H9 (cell line): ENCODE measurements at regions not wholly inside any gene's neighbourhood (a gene's known extent, or its start where the extent isn't known, plus 50 kb on each side); places are given as distances from the start of the nearest gene placed in this dataset.

ENCODE experiments used
- DNase-seq: peaks from one replicate; pipeline ENCODE4 v3.0.0-alpha.2; 2017
- H2AFZ ChIP-seq: one replicate; pipeline ENCODE4 v1.6.1; 2013; ENCODE audit warnings: mild to moderate bottlenecking, low read length, control low read depth, moderate library complexity
- H2AK5ac ChIP-seq: 2 replicates; pipeline ENCODE4 v1.6.1; 2013; ENCODE audit warnings: low read length, control low read depth, mixed read lengths; ENCODE audit not compliant: insufficient read length
- H2BK120ac ChIP-seq: one replicate; pipeline ENCODE4 v1.6.1; 2013; ENCODE audit warnings: low read depth, mild to moderate bottlenecking, low read length, control low read depth, inconsistent platforms; ENCODE audit not compliant: poor library complexity, severe bottlenecking
- H2BK12ac ChIP-seq: 2 replicates; pipeline ENCODE4 v1.6.1; 2013; ENCODE audit warnings: low read length, control low read depth, mixed read lengths, low read depth; ENCODE audit not compliant: insufficient read length
- H2BK15ac ChIP-seq: 2 replicates; pipeline ENCODE4 v1.6.1; 2013; ENCODE audit warnings: low read depth, low read length, control low read depth
- H2BK20ac ChIP-seq: one replicate; pipeline ENCODE4 v1.6.1; 2013; ENCODE audit warnings: low read depth, mild to moderate bottlenecking, low read length, control low read depth, inconsistent platforms; ENCODE audit not compliant: poor library complexity, severe bottlenecking
- H2BK5ac ChIP-seq: 2 replicates; pipeline ENCODE4 v1.6.1; 2013; ENCODE audit warnings: low read length, control low read depth, mixed read lengths; ENCODE audit not compliant: insufficient read length
- H3K14ac ChIP-seq: 2 replicates; pipeline ENCODE4 v1.6.1; 2013; ENCODE audit warnings: low read length, control low read depth; ENCODE audit not compliant: insufficient read depth
- H3K18ac ChIP-seq: 2 replicates; pipeline ENCODE4 v1.6.1; 2013; ENCODE audit warnings: low read depth, mild to moderate bottlenecking, mixed read lengths, low read length, control low read depth; ENCODE audit not compliant: insufficient read length
- H3K23ac ChIP-seq: 2 replicates; pipeline ENCODE4 v1.6.1; 2013; ENCODE audit warnings: low read length, control low read depth, mixed read lengths, low read depth; ENCODE audit not compliant: insufficient read length
- H3K23me2 ChIP-seq: 2 replicates; pipeline ENCODE4 v1.6.1; 2013; ENCODE audit warnings: low read depth, mild to moderate bottlenecking, mixed read lengths, low read length, control low read depth; ENCODE audit not compliant: insufficient read length, poor library complexity, severe bottlenecking
- H3K27ac ChIP-seq: 2 replicates; pipeline ENCODE4 v1.5.1; 2013; ENCODE audit warnings: low read length, control low read depth, mixed read lengths, low read depth; ENCODE audit not compliant: insufficient read length
- H3K27me3 ChIP-seq: 2 replicates; pipeline ENCODE4 v1.6.1; 2013; ENCODE audit warnings: low read length, control low read depth, inconsistent platforms; ENCODE audit not compliant: insufficient read depth
- H3K4ac ChIP-seq: 2 replicates; pipeline ENCODE4 v1.6.1; 2013; ENCODE audit warnings: low read depth, mild to moderate bottlenecking, control low read depth, inconsistent platforms, low read length, moderate library complexity
- H3K4me1 ChIP-seq: 2 replicates; pipeline ENCODE4 v1.6.1; 2013; ENCODE audit warnings: low read length, control low read depth, inconsistent platforms; ENCODE audit not compliant: insufficient read depth
- H3K4me2 ChIP-seq: 2 replicates; pipeline ENCODE4 v1.6.1; 2013; ENCODE audit warnings: low read length, control low read depth, mixed read lengths; ENCODE audit not compliant: insufficient read length, insufficient read depth
- H3K56ac ChIP-seq: 2 replicates; pipeline ENCODE4 v1.6.1; 2013; ENCODE audit warnings: low read depth, mild to moderate bottlenecking, mixed read lengths, low read length, control low read depth; ENCODE audit not compliant: insufficient read length
- H3K79me1 ChIP-seq: 2 replicates; pipeline ENCODE4 v1.6.1; 2013; ENCODE audit warnings: low read depth, mild to moderate bottlenecking, moderate library complexity, low read length, control low read depth, inconsistent platforms; ENCODE audit not compliant: insufficient read depth, poor library complexity, severe bottlenecking
- H3K79me2 ChIP-seq: 2 replicates; pipeline ENCODE4 v1.6.1; 2013; ENCODE audit warnings: low read length, control low read depth, inconsistent platforms; ENCODE audit not compliant: insufficient read depth
- H3K9ac ChIP-seq: 2 replicates; pipeline ENCODE4 v1.6.1; 2013; ENCODE audit warnings: low read length, control low read depth, mixed read lengths; ENCODE audit not compliant: insufficient read length; ENCODE audit errors: extremely low read depth
- H3K9me3 ChIP-seq: one replicate; pipeline ENCODE4 v1.6.1; 2013; ENCODE audit warnings: low read depth, low read length, inconsistent platforms; ENCODE audit not compliant: control insufficient read depth
- H3T11ph ChIP-seq: one replicate; pipeline ENCODE4 v1.6.1; 2013; ENCODE audit warnings: mild to moderate bottlenecking, low read length, control low read depth, inconsistent platforms
- H4K20me1 ChIP-seq: one replicate; pipeline ENCODE4 v1.6.1; 2013; ENCODE audit not compliant: control insufficient read depth, insufficient read length, insufficient read depth
- H4K5ac ChIP-seq: 2 replicates; pipeline ENCODE4 v1.6.1; 2013; ENCODE audit warnings: low read depth, mild to moderate bottlenecking, mixed read lengths, low read length, control low read depth; ENCODE audit not compliant: insufficient read length
- H4K8ac ChIP-seq: replicated peaks from 2 replicates; pipeline ENCODE4 v1.6.1; 2013; ENCODE audit warnings: low read length, control low read depth, mixed read lengths, low read depth; ENCODE audit not compliant: insufficient read length
- H4K91ac ChIP-seq: 2 replicates; pipeline ENCODE4 v1.6.1; 2013; ENCODE audit warnings: low read depth, mild to moderate bottlenecking, moderate library complexity, mixed read lengths, low read length, control low read depth; ENCODE audit not compliant: insufficient read length
- H3K27ac Mint-ChIP-seq, 3 experiments: 2 replicates in 2 of 3; 3 replicates in 1 of 3; pipeline ENCODE4 v1.8.0; 2020 to 2021; ENCODE audit warnings: mixed read lengths in 3 of 3, mild to moderate bottlenecking in 1 of 3, moderate library complexity in 1 of 3
- H3K27me3 Mint-ChIP-seq: 2 replicates; pipeline ENCODE4 v1.8.0; 2021; ENCODE audit warnings: low read depth, mild to moderate bottlenecking, moderate library complexity, mixed read lengths
- H3K36me3 Mint-ChIP-seq, 3 experiments: 2 replicates in 2 of 3; 3 replicates in 1 of 3; pipeline ENCODE4 v1.8.0; 2020 to 2021; ENCODE audit warnings: low read depth in 3 of 3, mixed read lengths in 3 of 3; ENCODE audit not compliant: insufficient read depth in 1 of 3
- H3K4me1 Mint-ChIP-seq, 2 experiments: 2 replicates each; pipeline ENCODE4 v1.8.0; 2020; ENCODE audit warnings: mixed read lengths in 2 of 2
- H3K4me3 Mint-ChIP-seq, 2 experiments: 2 replicates in 1 of 2; 3 replicates in 1 of 2; pipeline ENCODE4 v1.8.0; 2020 to 2021; ENCODE audit warnings: mild to moderate bottlenecking in 2 of 2, mixed read lengths in 2 of 2, moderate library complexity in 1 of 2
- H3K9me3 Mint-ChIP-seq, 2 experiments: 2 replicates in 1 of 2; 3 replicates in 1 of 2; pipeline ENCODE4 v1.8.0; 2020; ENCODE audit warnings: mild to moderate bottlenecking in 2 of 2, mixed read lengths in 2 of 2, moderate library complexity in 1 of 2
- CTCF ChIP-seq: fragments of 200-600 bp; sonication (generic); conservative IDR thresholded peaks from 3 replicates; pipeline ENCODE4 v1.8.0; 2021; ENCODE audit warnings: antibody characterized with exemption, mild to moderate bottlenecking
- WGBS: extraction: QIAGEN DNeasy Blood & Tissue Kit; methylation state at CpG from one replicate; pipeline ENCODE4 v1.1.7; 2013; ENCODE audit warnings: missing lambda C conversion rate, low lambda C conversion rate, mixed read lengths; ENCODE audit not compliant: insufficient read length; ENCODE audit errors: extremely low coverage; 5-methylcytosine and 5-hydroxymethylcytosine counted together

- no CpG with 5 or more reads among the region's 1 CpG for WGBS
These were observed 299.9 kb upstream of the ADAMTS9 start for GRCh38 chr3:64987726-64988125.

More at GRCh38 chr3:64987726-64988125, 299.9 kb upstream of the ADAMTS9 start:
- Histone ChIP-seq H2BK20ac (no peak overlapping the region), H3K9ac (no peak overlapping the region), H2BK15ac (no peak overlapping the region), H3K27ac (no peak overlapping the region), H3K4ac (no peak overlapping the region), H4K91ac (no peak overlapping the region), H4K20me1 (no peaks in the 10 kb centered on the region), H3K9me3 (no peaks in the 10 kb centered on the region), H3K56ac (no peak overlapping the region), H3K23me2 (no peaks in the 10 kb centered on the region), H2BK12ac (no peak overlapping the region), H3K18ac (no peak overlapping the region), H4K5ac (no peak overlapping the region), H3K4me2 (no peak overlapping the region), H3K79me1 (no peaks in the 10 kb centered on the region), H3K27me3 (no peaks in the 10 kb centered on the region), H3T11ph (no peak overlapping the region), H2AFZ (no peak overlapping the region), H2AK5ac (no peak overlapping the region), H3K4me1 (peaks cover 4% of the 10 kb centered on the region), H3K79me2 (no peaks in the 10 kb centered on the region), H4K8ac (no peak overlapping the region), H2BK120ac (no peak overlapping the region), H2BK5ac (no peak overlapping the region), H3K23ac (no peak overlapping the region), H3K14ac (no peak overlapping the region)
- H3K4me1 Mint-ChIP-seq, result peaks cover 6 to 8% of the 10 kb centered on the region in 2 experiments
- H3K36me3 Mint-ChIP-seq, result no peaks in the 10 kb centered on the region
- no peak overlapping the region; a peak in 1 of 5 replicates for H3K4me3 Mint-ChIP-seq
- no peak overlapping the region for H3K27ac Mint-ChIP-seq
- TF ChIP-seq CTCF, result no peak
- DNase-seq, result no peak
- no peaks in the 10 kb centered on the region; the same call in 1 of the 2 replicates for H3K27me3 Mint-ChIP-seq
- H3K9me3 Mint-ChIP-seq, result no peaks in the 10 kb centered on the region
